GM12878 (cell line): ENCODE measurements at regions not wholly inside any gene's neighbourhood (a gene's known extent, or its start where the extent isn't known, plus 50 kb on each side); places are given as distances from the start of the nearest gene placed in this dataset.
A peak's percentile ranks its signal among the peaks of the same experiment; 100 is the strongest.

Source experiments
- ATAC-seq: fragments of 200-7000 bp; cut with Tn5 transposase; 3 replicates; pipeline ENCODE4 v1.9.1; 2020; ENCODE audit warnings: mild to moderate bottlenecking, moderate library complexity
- BruUV-seq: library from RNA; stranded (reverse); fragments of 400-500 nt; replicated peaks from 2 replicates; lab custom pipeline; 2021; lab: Mats Ljungman, UMichigan
- CTCF ChIA-PET: fragments of 300-600 bp; sonication (Branson Sonifier 250); formaldehyde crosslinking; extraction: SDS; loops from one replicate; lab custom pipeline; 2021; ENCODE audit warnings: inconsistent platforms; lab: Yijun Ruan, JAX
- POLR2A ChIA-PET: fragments of 350-600 bp; formaldehyde crosslinking; extraction: SDS; loops from one replicate; lab custom pipeline; 2021; ENCODE audit warnings: inconsistent platforms; lab: Charles Lee
- RAD21 ChIA-PET: fragments of 300-600 bp; sonication (Branson Sonifier 250); formaldehyde crosslinking; loops from one replicate; lab custom pipeline; 2023; ENCODE audit warnings: antibody characterized with exemption; ENCODE audit not compliant: unreplicated experiment; lab: Charles Lee
- SMC1A ChIA-PET: fragments of 300-600 bp; sonication (Branson Sonifier 250); formaldehyde crosslinking; loops from one replicate; lab custom pipeline; 2023; ENCODE audit not compliant: unreplicated experiment, uncharacterized antibody; lab: Charles Lee
- DNase-seq: peaks from one replicate; pipeline ENCODE4 v3.0.0-alpha.2; 2011; ENCODE audit warnings: low read depth, low spot score
- FAIRE-seq: peaks from 3 replicates; lab custom pipeline; 2011; peaks lifted over from hg19 to GRCh38; lab: Jason Lieb, UNC
- H2AFZ ChIP-seq: 2 replicates; pipeline ENCODE4 v1.6.0; 2011; ENCODE audit warnings: low read depth, low read length, control low read depth; ENCODE audit not compliant: control insufficient read depth
- H3K27ac ChIP-seq: 2 replicates; pipeline ENCODE4 v1.5.1; 2011; ENCODE audit warnings: control low read depth; ENCODE audit not compliant: control insufficient read depth, insufficient read depth
- H3K27me3 ChIP-seq, 2 experiments: replicated peaks in 1 of 2; 2 replicates each; pipeline versions ENCODE4 v1.6.0 to v1.6.1; 2011; ENCODE audit warnings: low read length in 1 of 2; ENCODE audit not compliant: control insufficient read depth in 2 of 2, insufficient read depth in 2 of 2
- H3K36me3 ChIP-seq, 2 experiments: 2 replicates each; pipeline ENCODE4 v1.5.1; 2011; ENCODE audit warnings: low read length in 1 of 2; ENCODE audit not compliant: control insufficient read depth in 2 of 2, insufficient read depth in 2 of 2
- H3K4me1 ChIP-seq: 2 replicates; pipeline ENCODE4 v1.6.1; 2011; ENCODE audit warnings: mild to moderate bottlenecking, low read length, moderate library complexity, mixed read lengths; ENCODE audit not compliant: control insufficient read depth, insufficient read depth
- H3K4me2 ChIP-seq: 2 replicates; pipeline ENCODE4 v1.6.0; 2011; ENCODE audit warnings: control low read depth; ENCODE audit not compliant: control insufficient read depth, insufficient read depth
- H3K4me3 ChIP-seq: fragments of 200-600 bp; sonication (generic); 2 replicates; pipeline ENCODE4 v1.5.1; 2016
- H3K79me2 ChIP-seq: 2 replicates; pipeline ENCODE4 v1.6.0; 2011; ENCODE audit warnings: low read length; ENCODE audit not compliant: control insufficient read depth, insufficient read depth
- H3K9ac ChIP-seq: 2 replicates; pipeline ENCODE4 v1.8.0; 2011; ENCODE audit warnings: low read length, control low read depth, mixed read lengths; ENCODE audit not compliant: control insufficient read depth, insufficient read depth
- H3K9me3 ChIP-seq: replicated peaks from 3 replicates; pipeline ENCODE4 v1.5.1; 2011; ENCODE audit warnings: mild to moderate bottlenecking, low read length; ENCODE audit not compliant: control insufficient read depth, insufficient read depth
- H4K20me1 ChIP-seq: 2 replicates; pipeline ENCODE4 v1.6.0; 2011; ENCODE audit not compliant: control insufficient read depth, insufficient read depth
- SMC3 ChIP-seq: IDR thresholded peaks from 2 replicates; pipeline ENCODE4 v1.6.1; 2011; ENCODE audit warnings: low read length, improper control_type of control experiment, borderline replicate concordance
- ZBTB4 ChIP-seq: fragments of 450-650 bp; formaldehyde crosslinking; IDR thresholded peaks from 2 replicates; pipeline ENCODE4 v1.4.0; 2022; ENCODE audit warnings: mild to moderate bottlenecking, moderate library complexity
- WGBS: methylation state at CpG from one replicate; pipeline ENCODE4 v1.1.6; 2016; ENCODE audit warnings: low lambda C conversion rate; ENCODE audit not compliant: insufficient replicate concordance, insufficient coverage; ENCODE audit errors: missing lambda C conversion rate; 5-methylcytosine and 5-hydroxymethylcytosine counted together
- in situ Hi-C: fragments of 300-500 bp; cut with MboI; formaldehyde crosslinking; loops from 9 replicates; pipeline ENCODE4 v1.14.3; 2018; ENCODE audit warnings: mixed read lengths
- intact Hi-C: fragments of 100-400 bp; cut with micrococcal nuclease; formaldehyde crosslinking; loops from one replicate; pipeline ENCODE4 v1.14.2; 2022; ENCODE audit not compliant: unreplicated experiment

- ChIA-PET RAD21 (interaction anchor here (0.6 to 3.8 kb wide), 16 partner anchors 8 to 515 kb away, joined by 3 to 58 read pairs (median 4); no protein-coding TSS in a partner anchor), SMC1A (interaction anchor here (0.7 to 8.8 kb wide), 24 partner anchors 10 to 428 kb away, joined by 3 to 109 read pairs (median 5); no protein-coding TSS in a partner anchor), CTCF (interaction anchor here (0.7 to 3.8 kb wide), 27 partner anchors 8 to 516 kb away, joined by 3 to 68 read pairs (median 4); partner anchors contain the start of gene FDX1), POLR2A (interaction anchor here (0.7 kb wide), 1 partner anchor 11 kb away, joined by 6 read pairs; no protein-coding TSS in a partner anchor)
- no peak overlapping the region for H2AFZ ChIP-seq
- H3K9ac ChIP-seq = no peak overlapping the region
- H3K9me3 ChIP-seq = no peaks in the 10 kb centered on the region; the same call in 2 of the 3 replicates
- 0% methylated on average over 2 of the region's 2 CpGs for WGBS
- ATAC-seq = peak; percentile 29; the same call in 1 of the 3 replicates
- no peaks in the 10 kb centered on the region for H3K36me3 ChIP-seq
- in situ Hi-C loops = no loop called here
- FAIRE-seq = peak; percentile 52
- peaks cover 13% of the 10 kb centered on the region for H3K4me1 ChIP-seq
- intact Hi-C loops = no loop called here
- no peaks in the 10 kb centered on the region for H3K79me2 ChIP-seq
- BruUV-seq = no TSS peak
- TF ChIP-seq SMC3 (peak; percentile 28; the same call in 1 of the 2 replicates), ZBTB4 (CRISPR knock-in tag) (no peak)
- no peaks in the 10 kb centered on the region for H3K27me3 ChIP-seq
- DNase-seq = no peak
- no peak overlapping the region for H3K27ac ChIP-seq
- no peak overlapping the region for H3K4me2 ChIP-seq
- H4K20me1 ChIP-seq = no peaks in the 10 kb centered on the region
- no peak overlapping the region for H3K4me3 ChIP-seq
Measured at GRCh38 chr11:110367571-110367970, 62.2 kb upstream of the FDX1 start.
